ENCODE measurements at regions not wholly inside any gene's neighbourhood (a gene's known extent, or its start where the extent isn't known, plus 50 kb on each side); places are given as distances from the start of the nearest gene placed in this dataset.

DNA sequence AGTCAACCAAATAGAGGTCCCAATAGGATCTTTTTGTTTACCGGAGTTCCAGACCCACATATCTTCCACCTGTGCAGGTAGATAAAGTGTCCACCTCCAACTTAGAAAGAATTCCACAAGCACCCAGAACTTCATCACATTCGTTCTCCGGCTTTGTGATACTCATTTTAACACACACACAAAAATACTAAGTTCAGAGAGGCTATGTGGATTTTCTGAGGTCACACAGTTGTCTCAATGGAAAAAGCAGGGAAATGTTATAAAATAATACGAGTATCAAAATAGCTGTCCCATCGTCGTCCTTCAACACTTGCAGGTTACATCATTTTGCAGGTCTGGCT, 137.5 kb downstream of the TMCO5A start:
- DNase-seq (ENCODE audit: low read depth in 4 of 4, low spot score in 3 of 4): no peak

DNA sequence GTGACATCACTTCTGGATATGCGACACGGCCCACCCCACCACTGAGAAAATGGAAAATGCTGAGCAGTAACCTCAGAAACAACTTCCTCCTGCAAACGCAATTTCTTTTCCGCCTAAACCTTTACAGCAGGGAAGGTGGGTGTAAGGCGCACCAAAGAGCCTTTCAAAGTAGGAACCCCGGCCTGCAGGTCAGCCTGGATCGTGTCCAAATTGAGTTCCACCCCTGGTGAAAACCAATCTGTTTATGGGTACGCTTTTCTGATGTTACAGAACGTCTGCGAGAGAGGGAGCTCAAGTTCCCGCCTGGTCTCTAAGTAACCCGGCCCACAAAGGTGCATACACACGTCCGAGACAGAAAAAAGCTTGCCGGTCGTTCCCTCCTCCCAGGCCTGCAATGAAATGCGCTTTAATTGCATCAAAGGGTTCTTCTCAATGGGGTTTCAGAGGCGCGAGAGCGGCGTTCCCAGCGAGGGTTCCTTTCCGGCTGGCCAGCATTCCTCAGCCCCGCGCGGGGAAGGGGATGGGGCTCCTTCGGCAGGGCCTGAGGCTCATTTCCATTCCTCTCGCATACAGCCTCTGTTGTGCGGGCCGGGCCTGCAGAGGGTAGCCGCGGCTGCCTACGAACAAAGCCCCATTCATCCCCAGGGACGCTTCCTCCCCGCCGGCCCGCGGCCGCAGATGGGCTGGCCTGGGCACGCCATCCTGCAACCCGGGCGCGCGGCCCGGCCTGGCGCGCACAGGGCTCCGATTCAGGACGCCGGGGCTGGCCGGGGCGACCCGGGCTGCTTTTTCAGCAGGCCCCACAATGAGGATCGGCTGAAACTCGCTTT, 138.1 kb downstream of the TMCO5A start:
- DNase-seq (ENCODE audit: low read depth in 4 of 4, low spot score in 3 of 4): peak; percentile 61 to 73 (median 67)

DNA sequence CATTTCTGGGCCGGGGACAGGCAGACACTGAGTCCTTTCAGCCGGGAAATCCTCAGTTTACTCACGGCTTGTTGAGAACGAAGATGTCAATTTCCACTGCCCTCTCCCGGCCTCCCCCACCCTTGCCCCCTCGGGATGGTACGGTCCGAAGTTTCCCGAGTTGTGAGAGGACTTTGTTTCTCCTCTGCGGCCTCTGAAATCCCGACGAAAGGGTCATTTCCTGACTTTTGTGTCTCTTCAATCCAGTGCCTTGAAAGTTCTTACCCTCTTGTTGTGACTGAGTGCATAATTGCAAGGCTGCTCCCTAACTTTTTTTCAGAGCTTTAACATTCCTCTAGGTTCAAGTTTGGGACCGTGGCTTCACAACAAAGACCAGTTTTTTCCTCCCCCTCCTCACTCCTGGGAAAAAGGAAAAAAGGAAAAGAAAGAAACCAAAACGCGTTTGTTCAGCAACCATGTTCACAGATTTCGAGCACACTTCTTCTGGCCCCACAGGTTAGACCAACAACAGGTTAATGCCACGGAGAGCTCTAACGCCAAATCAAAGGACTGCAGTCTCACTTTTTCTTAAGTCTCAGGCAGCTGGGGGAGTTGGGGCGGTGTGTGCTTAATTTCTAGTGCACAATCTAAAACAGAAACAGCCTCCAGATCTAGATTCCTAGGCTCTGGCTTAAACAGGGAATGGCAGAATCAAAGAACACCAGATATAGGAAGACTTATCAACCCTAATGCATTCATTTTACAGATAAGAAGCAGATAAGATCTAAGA, 138.9 kb downstream of the TMCO5A start:
- peak; percentile 40 to 62 (median 55) for DNase-seq (ENCODE audit: low read depth in 4 of 4, low spot score in 3 of 4)

DNA sequence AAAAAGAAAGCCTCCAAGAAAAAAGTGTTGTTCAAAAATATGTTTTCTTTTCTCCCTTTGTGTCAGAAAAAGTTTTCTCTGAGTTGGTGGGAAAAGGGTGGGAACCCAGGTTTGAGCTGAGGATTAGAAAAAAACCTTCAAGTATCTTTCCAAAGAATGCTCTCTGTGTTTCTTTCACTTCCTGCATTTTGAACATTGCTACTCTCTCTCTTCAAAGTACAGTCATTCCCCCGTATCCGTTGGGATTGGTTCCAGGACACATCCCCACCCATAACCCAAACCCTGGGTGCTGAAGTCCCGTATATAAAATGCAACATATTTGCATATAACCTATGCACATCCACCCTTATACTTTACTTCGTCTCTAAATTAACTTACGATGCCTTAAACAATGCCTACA, 139.6 kb downstream of the TMCO5A start:
- no peak for DNase-seq (ENCODE audit: low read depth in 4 of 4, low spot score in 3 of 4)

DNA sequence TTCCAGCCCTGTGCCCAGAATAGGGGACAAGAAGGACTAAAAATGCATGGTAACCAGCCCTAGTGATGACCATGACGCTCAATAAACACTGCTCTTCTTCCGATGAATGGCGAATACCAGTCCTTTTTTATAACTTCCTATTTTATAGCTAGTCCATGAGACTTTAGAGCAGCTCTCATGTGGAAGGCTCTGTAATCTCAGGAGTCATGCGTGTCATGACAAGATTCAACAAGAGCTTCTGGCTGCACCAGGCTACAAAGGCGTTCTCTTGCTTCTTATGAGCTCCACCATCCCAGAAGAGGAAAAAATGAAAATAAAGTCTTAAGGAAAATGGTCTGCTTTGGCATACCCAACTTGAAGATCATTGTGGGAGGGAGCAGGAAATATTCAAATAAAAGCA, 141.0 kb downstream of the TMCO5A start:
- no peak for DNase-seq (ENCODE audit: low read depth in 4 of 4, low spot score in 3 of 4)

DNA sequence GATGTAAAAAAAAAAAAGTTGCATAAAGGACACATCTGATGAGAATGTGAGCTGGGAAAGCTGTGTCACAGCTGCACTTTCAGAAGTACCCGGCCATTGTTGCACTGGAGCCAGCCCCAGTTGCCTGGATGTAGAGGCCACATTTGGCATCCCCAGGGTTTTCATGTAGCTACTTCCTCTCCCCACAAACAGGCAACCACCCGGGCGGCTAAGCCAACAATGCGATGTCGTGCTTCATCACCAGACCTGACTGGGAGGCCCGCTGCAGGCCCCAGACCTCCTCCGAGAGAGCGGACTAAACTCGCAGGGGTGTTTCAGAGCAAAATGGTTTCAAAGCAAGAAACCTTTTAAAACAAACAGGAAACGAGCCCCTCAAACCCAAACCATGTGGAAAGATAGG, 142.3 kb downstream of the TMCO5A start:
- no peak for DNase-seq (ENCODE audit: low read depth in 4 of 4, low spot score in 3 of 4)

DNA sequence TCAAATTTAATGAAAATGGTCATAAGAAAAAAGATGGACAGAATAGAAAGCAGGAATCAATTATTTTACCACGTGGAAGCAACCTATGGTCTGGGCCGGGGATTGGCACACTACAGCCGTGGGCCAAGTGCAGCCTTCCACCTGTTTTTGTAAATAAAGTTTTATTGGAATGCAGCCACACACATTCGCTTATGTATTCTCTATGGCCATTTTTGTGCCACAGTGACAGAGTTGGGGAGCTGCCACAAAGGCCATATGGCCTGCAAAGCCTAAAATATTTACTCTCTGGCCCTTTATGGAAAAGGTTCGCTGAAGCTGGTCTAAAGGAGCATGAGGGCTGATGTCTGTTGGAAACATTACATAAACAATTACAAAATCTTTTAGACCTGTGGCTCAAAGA, 144.8 kb downstream of the TMCO5A start:
- no peak for DNase-seq (ENCODE audit: low read depth in 4 of 4, low spot score in 3 of 4)

DNA sequence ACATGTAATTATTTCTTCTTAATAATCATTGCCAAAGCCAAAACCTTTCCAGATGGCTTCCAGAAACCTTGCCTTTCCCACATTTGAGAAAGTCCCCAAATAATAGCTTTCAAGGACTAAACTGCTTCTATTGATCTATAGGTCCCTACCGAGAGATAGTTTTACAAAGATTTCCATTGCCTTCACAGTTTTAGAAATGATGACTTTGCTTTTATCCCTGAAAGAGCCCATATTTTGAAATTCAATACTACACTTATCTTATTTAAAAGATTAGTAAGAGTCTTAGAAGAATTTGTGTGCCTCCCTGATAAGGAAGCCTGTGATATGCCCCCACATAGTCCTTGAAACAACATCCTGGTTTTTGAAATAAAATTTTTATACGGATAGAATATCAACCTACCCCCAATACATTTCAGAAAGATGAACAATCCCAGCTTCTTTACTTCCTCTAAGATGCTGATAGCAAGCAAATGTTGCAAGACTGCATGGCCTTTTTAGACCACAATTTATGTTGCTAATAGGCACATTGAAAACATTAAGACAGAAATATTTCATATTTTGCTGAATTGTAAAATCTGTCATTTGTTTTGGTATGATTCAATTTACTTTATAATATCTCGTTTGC, 146.3 kb downstream of the TMCO5A start:
- no peak for DNase-seq (ENCODE audit: low read depth in 4 of 4, low spot score in 3 of 4)

DNA sequence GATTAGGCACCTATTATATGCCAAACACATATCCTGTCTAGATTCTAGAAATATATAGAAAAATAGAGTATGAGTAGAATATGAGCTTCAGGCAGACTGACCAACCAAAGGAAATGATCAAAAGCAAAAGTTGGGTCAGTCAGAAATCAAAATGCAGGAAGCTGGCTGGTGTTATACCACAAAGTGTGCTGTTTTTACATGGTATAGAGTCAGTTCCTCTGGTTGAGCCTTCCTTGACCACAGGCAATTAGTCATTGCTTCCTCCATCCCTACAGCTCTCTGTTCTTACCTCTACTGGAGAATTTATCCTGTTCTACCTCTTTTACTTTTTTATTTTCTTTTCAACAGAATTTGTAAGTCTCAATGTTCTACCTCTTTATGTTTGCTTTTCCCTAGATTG, 149.8 kb downstream of the TMCO5A start:
- DNase-seq (ENCODE audit: low read depth in 4 of 4, low spot score in 3 of 4): no peak

DNA sequence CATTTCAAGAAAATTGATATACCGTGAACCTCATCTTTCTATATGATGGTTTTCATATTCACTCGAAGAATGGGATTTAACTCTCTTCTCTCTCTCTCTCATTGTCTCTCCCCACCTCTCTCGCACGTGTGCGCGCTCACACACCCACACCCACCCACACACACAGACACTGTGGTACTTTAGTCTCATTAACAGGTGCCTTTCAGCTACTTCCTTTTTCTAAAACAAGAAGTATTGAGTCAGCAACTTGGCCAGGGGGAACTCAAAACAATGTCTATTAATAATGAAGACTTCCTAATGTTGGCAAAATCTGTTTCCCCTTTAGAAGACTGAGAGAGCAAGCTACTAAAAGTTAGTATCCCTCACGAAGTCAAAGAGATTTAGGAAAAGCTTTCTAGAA, 150.7 kb downstream of the TMCO5A start:
- no peak for DNase-seq (ENCODE audit: low read depth in 4 of 4, low spot score in 3 of 4)

DNA sequence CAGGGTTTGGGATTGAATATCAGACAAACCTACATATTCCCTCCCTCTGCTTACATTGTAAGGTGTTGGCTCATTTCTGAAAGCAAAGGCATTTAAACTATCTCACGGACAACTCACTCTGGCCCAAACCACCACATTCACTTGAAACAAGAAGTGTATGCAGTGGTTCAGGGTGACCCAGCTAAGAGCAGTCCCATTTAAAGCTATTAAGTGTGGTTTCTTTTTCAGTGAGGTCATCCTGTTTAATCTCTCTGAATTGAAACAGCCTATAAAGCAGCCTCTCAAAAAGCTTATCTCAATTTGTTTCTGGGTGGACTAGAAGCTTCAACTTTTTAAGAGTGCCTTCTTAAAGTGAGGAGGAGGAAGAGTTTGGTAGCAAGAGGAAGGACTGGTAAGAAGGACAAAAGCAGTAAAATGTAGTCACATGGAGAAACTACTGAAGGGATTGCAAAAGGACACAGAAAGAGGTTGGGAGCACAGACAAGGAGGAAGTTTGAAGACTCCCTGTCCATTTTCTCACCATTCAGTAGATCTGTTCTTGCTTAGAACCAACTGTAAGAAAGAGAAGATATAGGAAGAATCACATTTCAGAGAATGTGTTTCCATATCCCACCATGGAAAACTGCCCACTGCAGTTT, 151.6 kb downstream of the TMCO5A start:
- no peak for DNase-seq (ENCODE audit: low read depth in 4 of 4, low spot score in 3 of 4)

DNA sequence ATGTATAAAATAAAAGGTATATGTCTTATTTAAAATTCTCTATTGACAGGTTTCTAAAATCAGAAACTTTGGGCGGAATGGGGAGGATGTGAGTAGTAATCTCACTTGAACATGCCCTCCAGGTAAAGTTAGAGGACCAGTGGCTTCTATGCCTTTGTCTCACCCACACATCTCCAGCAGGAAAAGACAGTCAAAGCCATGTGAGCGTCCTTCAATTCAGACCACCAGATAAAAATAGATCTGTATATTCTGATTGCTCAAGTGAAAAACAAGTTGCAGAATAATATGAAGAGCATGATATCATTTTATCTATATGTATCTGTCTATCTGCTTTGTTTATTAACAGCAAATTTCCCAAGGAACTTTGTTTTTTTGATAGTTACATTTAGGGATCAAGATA, 152.2 kb downstream of the TMCO5A start:
- no peak for DNase-seq (ENCODE audit: low read depth in 4 of 4, low spot score in 3 of 4)

DNA sequence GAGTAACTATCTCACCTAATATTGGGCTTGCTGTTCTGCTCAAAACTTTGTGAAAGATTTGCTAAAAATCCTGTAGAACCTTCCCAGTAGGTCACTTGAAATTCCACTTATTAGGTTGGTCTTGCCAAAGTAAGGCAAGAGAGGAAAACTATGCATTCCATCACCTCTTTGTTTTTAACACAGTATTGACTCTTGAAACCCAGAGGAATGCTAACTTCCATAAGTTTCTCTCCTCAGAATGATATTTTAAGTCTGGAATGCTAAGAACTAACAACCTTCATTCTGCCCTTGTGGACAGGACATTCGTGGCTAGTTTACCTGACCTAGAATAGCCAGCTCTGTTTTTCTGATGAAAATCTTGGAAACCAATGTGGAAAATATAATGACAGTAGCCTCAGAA, 154.5 kb downstream of the TMCO5A start:
- no peak for DNase-seq (ENCODE audit: low read depth in 4 of 4, low spot score in 3 of 4)

DNA sequence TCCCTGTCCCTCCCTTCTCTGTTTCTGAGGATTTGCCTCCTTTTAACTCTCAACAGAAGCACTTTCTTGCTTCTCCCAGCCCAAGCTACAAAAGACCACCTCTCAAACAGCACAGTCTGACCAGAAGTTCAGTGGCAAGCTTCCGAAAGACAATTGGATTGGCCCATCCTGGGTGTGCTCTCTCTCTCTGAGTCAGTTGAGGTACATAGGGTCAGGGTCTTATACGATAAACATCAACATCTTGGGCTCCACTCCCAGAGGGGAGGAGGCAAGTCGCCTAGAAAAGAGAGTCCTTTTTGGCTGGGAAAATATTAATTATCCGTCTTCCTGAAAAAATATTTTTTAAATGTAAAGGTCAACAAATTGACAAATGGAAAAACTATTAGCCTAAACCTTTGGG, 155.8 kb downstream of the TMCO5A start:
- DNase-seq (ENCODE audit: low read depth in 4 of 4, low spot score in 3 of 4): no peak

DNA sequence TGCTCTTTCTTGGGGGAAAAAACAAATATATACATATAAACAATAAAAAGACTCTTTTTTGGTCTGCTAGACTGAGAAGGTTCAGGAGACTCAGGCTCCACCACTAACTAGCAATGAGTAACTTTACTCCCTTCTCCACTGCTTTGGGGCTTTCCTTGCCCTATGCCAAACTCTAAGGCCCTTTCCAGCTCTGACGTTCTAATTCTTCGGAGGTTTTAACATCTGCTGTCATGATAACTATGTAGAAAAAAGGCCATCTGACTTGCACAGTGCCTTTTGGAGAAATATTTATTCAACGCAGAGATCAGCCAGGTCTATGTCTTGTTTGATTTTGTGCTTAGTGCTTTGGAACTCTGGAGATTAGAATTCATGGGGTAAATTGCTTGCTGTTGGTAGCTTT, 156.2 kb downstream of the TMCO5A start:
- DNase-seq (ENCODE audit: low read depth in 4 of 4, low spot score in 3 of 4): no peak

DNA sequence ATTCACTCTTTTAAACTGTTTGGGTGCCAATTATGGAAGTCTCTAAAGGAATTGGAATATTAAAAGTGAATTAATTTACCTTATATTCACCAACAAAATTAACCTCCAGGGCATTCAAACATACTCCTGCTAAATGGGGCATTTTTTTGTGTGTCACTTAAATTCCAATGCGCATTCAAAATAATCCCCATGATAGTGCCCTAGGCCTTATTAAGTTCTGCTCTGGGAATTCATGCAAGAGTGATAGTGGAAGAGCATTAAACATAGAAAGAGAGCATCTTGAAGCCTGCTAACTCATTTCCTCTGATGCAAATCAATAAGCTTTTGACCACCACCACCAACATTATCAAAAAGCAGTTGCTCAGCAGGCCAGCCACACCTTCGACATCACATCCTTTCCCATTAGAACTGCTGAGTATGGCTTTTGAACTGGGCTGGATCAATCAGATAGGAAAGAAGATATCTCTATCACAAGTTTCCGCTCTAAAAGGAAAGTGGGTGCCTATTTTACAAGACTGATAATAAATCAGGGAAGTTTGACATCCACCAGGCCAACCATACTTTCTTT, 156.7 kb downstream of the TMCO5A start:
- no peak for DNase-seq (ENCODE audit: low read depth in 4 of 4, low spot score in 3 of 4)

DNA sequence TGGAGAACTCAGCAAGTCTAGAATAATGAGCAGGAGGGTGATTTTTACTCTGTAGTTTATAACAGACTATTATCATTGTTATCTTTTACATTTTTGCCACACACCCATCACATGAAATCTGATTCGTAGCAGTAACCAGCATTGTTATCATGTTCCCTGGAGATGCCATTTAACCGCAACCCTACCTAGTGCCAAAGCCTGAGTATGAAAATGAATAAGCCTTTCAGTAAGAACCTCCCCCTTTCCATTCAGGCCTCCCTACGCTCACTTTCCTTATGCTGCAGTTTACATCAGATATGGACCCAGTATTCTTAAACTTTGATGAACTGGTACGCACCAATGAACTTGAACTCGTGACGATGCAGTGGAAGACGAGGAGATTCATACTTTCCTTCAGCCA, 158.7 kb upstream of the SPRED1 start:
- no peak for DNase-seq (ENCODE audit: low read depth in 4 of 4, low spot score in 3 of 4)

DNA sequence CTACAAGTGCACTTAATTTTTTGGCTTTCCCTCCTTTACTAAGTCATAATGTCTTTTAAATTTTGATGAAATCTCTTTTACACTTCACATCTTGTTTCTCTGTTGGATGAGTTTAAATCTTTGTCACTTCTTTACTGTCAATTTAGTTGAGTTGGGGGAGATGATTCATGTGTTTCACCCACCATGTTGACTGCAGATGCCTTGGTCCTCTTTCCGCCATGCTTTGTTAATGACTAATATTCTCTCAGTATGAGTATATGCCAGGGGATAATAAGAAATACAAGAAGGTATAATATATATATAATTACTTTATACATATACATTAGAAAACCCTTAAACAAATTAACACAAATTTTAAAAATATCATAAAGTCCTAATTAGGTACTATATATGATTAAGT, 149.7 kb upstream of the SPRED1 start:
- no peak for DNase-seq (ENCODE audit: low read depth in 4 of 4, low spot score in 3 of 4)

DNA sequence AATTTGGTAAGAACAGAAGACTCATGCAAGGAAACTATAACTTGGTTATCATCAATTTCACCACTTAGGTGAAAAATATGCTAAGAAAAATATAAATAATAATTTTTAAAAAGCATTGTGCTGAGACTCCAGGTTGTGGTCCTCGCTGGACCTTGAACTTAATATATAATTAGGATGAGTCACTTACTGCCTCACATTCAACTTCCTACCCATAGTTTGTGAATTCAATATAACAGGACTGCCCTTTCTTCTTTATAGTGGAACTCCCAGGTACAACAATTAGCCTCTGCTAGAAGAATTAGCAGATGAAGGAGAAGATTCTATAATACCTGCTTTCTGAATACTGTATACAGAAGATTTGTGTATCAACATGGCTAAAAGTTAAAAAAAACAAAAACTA, 149.1 kb upstream of the SPRED1 start:
- no peak for DNase-seq (ENCODE audit: low read depth in 4 of 4, low spot score in 3 of 4)

DNA sequence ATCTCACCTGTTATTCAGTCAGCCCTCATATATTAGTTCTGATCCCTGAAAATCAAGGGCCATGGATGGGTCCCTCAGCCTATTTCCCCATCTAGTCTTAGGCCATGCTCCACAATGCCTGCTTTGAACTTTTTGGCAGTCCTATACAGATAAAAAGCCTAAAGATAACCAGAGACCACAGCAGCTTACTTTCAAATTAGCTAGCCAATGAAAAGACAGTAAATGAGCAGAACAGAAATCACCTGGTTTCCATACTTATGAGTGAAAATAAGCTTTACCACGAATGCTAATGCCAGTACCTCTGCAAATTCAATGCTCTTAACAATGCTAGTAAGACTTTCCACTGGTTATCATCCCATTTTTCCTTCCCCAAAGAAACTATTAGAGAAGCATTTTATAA, 141.6 kb upstream of the SPRED1 start:
- no peak for DNase-seq (ENCODE audit: low read depth in 4 of 4, low spot score in 3 of 4)

DNA sequence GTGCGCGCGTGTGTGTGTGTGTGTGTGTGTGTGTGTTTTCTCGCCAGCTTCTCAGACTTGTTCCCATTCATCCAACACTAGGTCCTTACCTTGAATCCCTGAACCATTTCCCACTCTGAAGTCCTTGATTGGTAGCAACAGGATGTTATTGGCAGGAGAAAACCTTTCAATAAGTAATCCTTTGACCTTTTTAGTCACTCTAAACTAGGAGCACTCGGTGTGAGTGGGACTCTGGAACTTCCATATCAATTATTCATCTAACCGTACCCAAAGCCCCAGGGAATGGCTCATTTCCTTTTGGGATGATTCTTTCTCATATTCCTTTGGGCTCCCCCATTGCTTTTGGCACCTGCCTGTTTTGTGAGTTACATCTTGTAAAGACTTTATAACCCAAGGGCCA, 140.2 kb upstream of the SPRED1 start:
- no peak for DNase-seq (ENCODE audit: low read depth in 4 of 4, low spot score in 3 of 4)
